Upper lobe of left lung (tissue), 6 donors: ENCODE measurements at regions not wholly inside any gene's neighbourhood (a gene's known extent, or its start where the extent isn't known, plus 50 kb on each side); places are given as distances from the start of the nearest gene placed in this dataset.

Experiments
- ATAC-seq, 2 donors: fragments of 200-7000 bp; cut with Tn5 transposase; one replicate each; pipeline ENCODE4 v1.9.1; 2022; ENCODE audit warnings: mild to moderate bottlenecking in 2 of 2, moderate library complexity in 2 of 2; ENCODE audit not compliant: low FRiP score in 2 of 2
- DNase-seq, 2 donors: peaks; one replicate each; pipeline ENCODE4 v3.0.0-alpha.2; 2019 to 2020
- H3K27ac ChIP-seq, 4 donors: fragments of 200-600 bp; sonication (generic); one replicate each; pipeline ENCODE4 v1.5.1; 2016 to 2019
- H3K27me3 ChIP-seq, 4 donors: fragments of 200-600 bp; sonication (generic); one replicate each; pipeline ENCODE4 v1.5.1; 2017 to 2019
- H3K36me3 ChIP-seq, 4 donors: fragments of 200-600 bp; sonication (generic); one replicate each; pipeline ENCODE4 v1.5.1; 2016 to 2019
- H3K4me1 ChIP-seq, 4 donors: fragments of 200-600 bp; sonication (generic); one replicate each; pipeline ENCODE4 v1.5.1; 2018 to 2019
- H3K4me3 ChIP-seq, 4 donors: fragments of 200-600 bp; sonication (generic); one replicate each; pipeline ENCODE4 v1.5.1; 2017 to 2019; ENCODE audit warnings: mild to moderate bottlenecking in 2 of 4, moderate library complexity in 1 of 4
- H3K9me3 ChIP-seq, 4 donors: fragments of 200-600 bp; sonication (generic); one replicate each; pipeline ENCODE4 v1.5.1; 2018 to 2019
- CTCF ChIP-seq, 6 experiments: fragments of 450-650 bp in 4 of 6; fragments of 200-600 bp in 2 of 6; sonication (generic) in 2 of 6; IDR thresholded peaks; one replicate each; pipeline ENCODE4 v1.5.1; 2016 to 2019; ENCODE audit warnings: antibody characterized with exemption in 6 of 6
- EP300 ChIP-seq, 4 donors: sonication (generic); formaldehyde crosslinking; IDR thresholded peaks; one replicate each; pipeline ENCODE4 v1.5.1; 2017; ENCODE audit warnings: antibody characterized with exemption in 4 of 4, control low read depth in 2 of 4
- POLR2A ChIP-seq, 4 donors: fragments of 450-650 bp; IDR thresholded peaks; one replicate each; pipeline ENCODE4 v1.5.1; 2016 to 2017; ENCODE audit warnings: antibody characterized with exemption in 4 of 4, mild to moderate bottlenecking in 2 of 4
- POLR2AphosphoS5 ChIP-seq, 2 donors: sonication (generic); formaldehyde crosslinking; IDR thresholded peaks; one replicate each; pipeline ENCODE4 v1.5.1; 2017; ENCODE audit warnings: antibody characterized with exemption in 2 of 2
- WGBS, 2 donors: methylation state at CpG; one replicate each; pipeline ENCODE4 v1.1.5; 2017 to 2018; 5-methylcytosine and 5-hydroxymethylcytosine counted together
- donor health status: DM: no; HTN: no; CAD: no; lungs with moderate emphysema.
- donor health status: DM: no; HTN: yes; CAD: no; lungs with severe emphysema.

GRCh38 chr10:64071218-64071617 is 550.0 kb downstream of the REEP3 start:
- TF ChIP-seq CTCF (IDR thresholded peaks at IDR 0.05), result no peak
- TF ChIP-seq POLR2AphosphoS5 (IDR thresholded peaks at IDR 0.05), result no peak
- TF ChIP-seq EP300 (IDR thresholded peaks at IDR 0.05), result no peak
- TF ChIP-seq POLR2A (IDR thresholded peaks at IDR 0.05), result no peak
- 52 to 66% methylated on average over 5 of the region's 5 CpGs for WGBS, 2 donors

GRCh38 chr10:64075604-64076003 is 554.4 kb downstream of the REEP3 start:
- WGBS, 2 donors, result 85 to 91% methylated on average over 2 of the region's 2 CpGs

More at GRCh38 chr10:64071218-64071617, 550.0 kb downstream of the REEP3 start:
- DNase-seq, result no peak
- no peak overlapping the region for H3K4me3 ChIP-seq
- no peaks in the 10 kb centered on the region for H3K36me3 ChIP-seq
- no peaks in the 10 kb centered on the region for H3K27me3 ChIP-seq
- ATAC-seq, result no peak
- H3K27ac ChIP-seq, result no peak overlapping the region
- H3K9me3 ChIP-seq, result no peaks in the 10 kb centered on the region
- no peaks in the 10 kb centered on the region for H3K4me1 ChIP-seq

GRCh38 chr10:64076322-64076940 is 555.2 kb downstream of the REEP3 start:
- no peak for TF ChIP-seq POLR2AphosphoS5 (IDR thresholded peaks at IDR 0.05)
- TF ChIP-seq CTCF (IDR thresholded peaks at IDR 0.05), result no peak
- TF ChIP-seq EP300 (IDR thresholded peaks at IDR 0.05), result no peak
- no peak for TF ChIP-seq POLR2A (IDR thresholded peaks at IDR 0.05)
- no peak overlapping the region for H3K4me3 ChIP-seq
- H3K9me3 ChIP-seq, result no peaks in the 10 kb centered on the region
- H3K36me3 ChIP-seq, result no peaks in the 10 kb centered on the region
- no peak overlapping the region for H3K27ac ChIP-seq
- ATAC-seq (no peak), DNase-seq (no peak)
- WGBS, 2 donors, result 61 to 63% methylated on average over 7 of the region's 7 CpGs
- no peaks in the 10 kb centered on the region for H3K27me3 ChIP-seq
- no peaks in the 10 kb centered on the region for H3K4me1 ChIP-seq

More at GRCh38 chr10:64075604-64076003, 554.4 kb downstream of the REEP3 start:
- Histone ChIP-seq H3K36me3 (no peaks in the 10 kb centered on the region), H3K4me3 (no peak overlapping the region), H3K27ac (no peak overlapping the region), H3K9me3 (no peaks in the 10 kb centered on the region), H3K27me3 (no peaks in the 10 kb centered on the region), H3K4me1 (no peaks in the 10 kb centered on the region)
- DNase-seq (no peak), ATAC-seq (no peak)
- TF ChIP-seq POLR2AphosphoS5 (IDR thresholded peaks at IDR 0.05) (no peak), CTCF (IDR thresholded peaks at IDR 0.05) (no peak), POLR2A (IDR thresholded peaks at IDR 0.05) (no peak), EP300 (IDR thresholded peaks at IDR 0.05) (no peak)

- ATAC-seq, result no peak
- 56 to 74% methylated on average over 1 of the region's 1 CpG for WGBS, 2 donors
- Histone ChIP-seq H3K27ac (no peak overlapping the region), H3K36me3 (no peaks in the 10 kb centered on the region), H3K4me1 (no peaks in the 10 kb centered on the region), H3K9me3 (no peaks in the 10 kb centered on the region), H3K27me3 (no peaks in the 10 kb centered on the region), H3K4me3 (no peak overlapping the region)
- TF ChIP-seq EP300 (IDR thresholded peaks at IDR 0.05) (no peak), POLR2AphosphoS5 (IDR thresholded peaks at IDR 0.05) (no peak), CTCF (IDR thresholded peaks at IDR 0.05) (no peak), POLR2A (IDR thresholded peaks at IDR 0.05) (no peak)
- DNase-seq, result no peak
Observed at GRCh38 chr10:64079341-64079740, 558.1 kb downstream of the REEP3 start.

- ATAC-seq (no peak), DNase-seq (no peak)
- 84 to 90% methylated on average over 1 of the region's 1 CpG for WGBS, 2 donors
- H3K4me3 ChIP-seq, result no peak overlapping the region
- TF ChIP-seq POLR2AphosphoS5 (IDR thresholded peaks at IDR 0.05) (no peak), POLR2A (IDR thresholded peaks at IDR 0.05) (no peak), CTCF (IDR thresholded peaks at IDR 0.05) (no peak), EP300 (IDR thresholded peaks at IDR 0.05) (no peak)
- no peaks in the 10 kb centered on the region for H3K27me3 ChIP-seq
- no peak overlapping the region for H3K27ac ChIP-seq
- H3K36me3 ChIP-seq, result no peaks in the 10 kb centered on the region
- no peaks in the 10 kb centered on the region for H3K9me3 ChIP-seq
- H3K4me1 ChIP-seq, result no peaks in the 10 kb centered on the region
Observed at GRCh38 chr10:64080071-64080470, 558.9 kb downstream of the REEP3 start.
